ENCODE measurements at regions not wholly inside any gene's neighbourhood (a gene's known extent, or its start where the extent isn't known, plus 50 kb on each side); places are given as distances from the start of the nearest gene placed in this dataset.

DNA sequence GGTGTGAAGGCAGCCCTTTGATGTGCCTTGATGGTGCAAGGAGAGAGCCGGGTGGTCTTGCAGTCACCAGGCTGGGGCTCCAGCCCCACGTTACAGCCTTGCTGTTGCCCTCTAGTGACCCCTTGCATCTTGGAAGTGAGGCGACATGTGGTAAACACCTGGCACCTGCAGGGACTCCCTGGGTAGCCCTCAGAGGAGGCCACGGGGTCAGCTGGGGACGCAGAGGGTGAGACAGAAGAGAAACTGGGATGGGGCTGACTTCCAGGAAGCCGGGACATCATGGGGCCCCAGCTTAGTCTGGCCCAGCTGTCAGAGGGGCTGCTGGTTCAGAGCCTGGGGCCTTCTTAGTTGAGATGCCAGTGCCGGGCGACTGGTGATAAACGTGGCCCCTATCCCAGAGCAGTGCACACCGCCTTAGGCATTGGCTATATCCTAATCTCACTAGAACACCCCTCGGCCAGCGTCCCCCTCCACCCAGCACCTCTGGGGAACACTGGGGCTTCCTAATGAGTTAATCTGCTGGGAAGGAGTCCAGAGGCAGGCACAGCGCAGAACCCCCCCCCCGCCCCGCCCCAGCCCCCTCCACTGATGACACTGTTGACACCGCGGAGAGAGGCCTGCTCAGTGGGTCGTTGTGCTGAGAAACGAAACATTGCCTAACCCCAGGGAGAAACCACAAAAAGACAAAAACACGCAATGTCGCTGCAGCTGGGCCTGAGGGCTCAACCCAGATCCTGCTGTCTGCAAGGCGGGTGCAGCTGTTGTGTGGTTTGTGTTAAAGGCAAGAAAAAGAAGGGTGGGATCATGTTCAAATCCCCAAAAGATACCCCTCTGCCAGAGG lies 60.5 kb upstream of the KLF13 start:
- in situ Hi-C loops (cut with HindIII; ENCODE audit: low pct_unique_long_range_greater_than_20kb, low sequenced_read_pairs): no loop called here
- no peak for DNase-seq (ENCODE audit: low read depth)

DNA sequence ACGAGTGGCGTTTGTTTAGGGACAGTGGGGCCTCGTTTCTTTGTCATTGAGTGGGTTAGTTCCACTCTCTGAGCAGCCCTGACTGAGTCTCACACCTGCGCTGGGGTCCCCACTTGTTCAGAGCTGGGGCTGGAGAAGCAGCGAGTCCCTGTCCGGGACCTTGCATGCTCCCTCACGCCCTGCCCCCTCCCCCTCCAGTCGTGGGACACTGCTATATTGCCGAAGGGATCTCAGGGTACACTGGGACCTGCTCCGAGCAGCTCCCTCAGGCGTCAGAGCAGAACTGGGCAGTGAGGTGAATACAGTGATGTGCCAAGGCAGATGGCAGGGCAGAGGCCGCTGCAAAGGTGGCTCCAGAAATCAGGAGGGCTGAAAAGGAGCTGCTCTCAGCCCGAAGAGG lies 59.9 kb upstream of the KLF13 start:
- in situ Hi-C loops (cut with HindIII; ENCODE audit: low pct_unique_long_range_greater_than_20kb, low sequenced_read_pairs): no loop called here

GRCh38 chr15:31267161-31268107 lies 59.2 kb upstream of the KLF13 start:
- DNase-seq (ENCODE audit: low read depth): no peak
- in situ Hi-C loops (cut with HindIII; ENCODE audit: low pct_unique_long_range_greater_than_20kb, low sequenced_read_pairs): no loop called here

More for the DNA sequence above, 59.9 kb upstream of the KLF13 start:
- no peak for DNase-seq (ENCODE audit: low read depth)

GRCh38 chr15:31268108-31268501 lies 58.5 kb upstream of the KLF13 start:
- in situ Hi-C loops (cut with HindIII; ENCODE audit: low pct_unique_long_range_greater_than_20kb, low sequenced_read_pairs): no loop called here

GRCh38 chr15:31268911-31269784 lies 57.5 kb upstream of the KLF13 start:
- DNase-seq (ENCODE audit: low read depth): no peak
- in situ Hi-C loops (cut with HindIII; ENCODE audit: low pct_unique_long_range_greater_than_20kb, low sequenced_read_pairs): no loop called here

More at GRCh38 chr15:31268108-31268501, 58.5 kb upstream of the KLF13 start:
- no peak for DNase-seq (ENCODE audit: low read depth)

DNA sequence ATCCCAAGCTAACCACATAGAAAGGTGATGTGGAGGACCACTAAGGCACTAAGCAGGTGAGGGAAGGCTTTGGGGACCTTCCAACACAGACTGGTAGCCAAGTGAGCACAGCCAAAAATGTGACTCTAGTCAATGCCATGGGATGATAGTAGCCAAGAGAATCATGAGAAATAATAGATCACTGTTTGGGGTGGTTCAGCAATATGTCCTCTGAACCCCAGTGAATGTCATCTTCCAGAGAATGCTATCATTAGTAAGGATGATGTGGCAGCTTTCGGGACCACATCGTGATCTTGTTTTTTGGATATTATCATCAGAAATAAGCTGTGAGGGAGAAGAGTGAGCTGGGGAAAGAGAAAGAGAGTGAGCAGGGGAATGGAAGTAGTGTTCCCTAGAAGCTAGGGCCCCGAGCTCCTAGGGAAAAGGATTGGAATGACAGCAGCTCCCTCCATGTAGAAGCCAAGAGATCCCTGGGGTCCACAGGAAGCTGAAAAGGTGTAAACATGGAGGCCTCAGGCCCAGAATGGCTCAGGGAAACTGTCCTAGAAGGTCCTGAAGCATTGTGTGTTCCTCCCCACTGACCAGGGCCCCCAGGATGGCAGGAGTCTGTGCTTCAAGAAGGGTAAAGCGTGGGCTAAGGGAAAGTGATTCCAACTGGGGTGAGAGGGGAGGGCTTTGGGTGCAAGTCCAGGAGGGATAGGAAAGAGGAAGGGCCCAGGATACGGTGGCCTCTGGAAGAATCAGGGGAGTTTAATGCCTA lies 56.6 kb upstream of the KLF13 start:
- in situ Hi-C loops (cut with HindIII; ENCODE audit: low pct_unique_long_range_greater_than_20kb, low sequenced_read_pairs): no loop called here
- no peak for DNase-seq (ENCODE audit: low read depth)

DNA sequence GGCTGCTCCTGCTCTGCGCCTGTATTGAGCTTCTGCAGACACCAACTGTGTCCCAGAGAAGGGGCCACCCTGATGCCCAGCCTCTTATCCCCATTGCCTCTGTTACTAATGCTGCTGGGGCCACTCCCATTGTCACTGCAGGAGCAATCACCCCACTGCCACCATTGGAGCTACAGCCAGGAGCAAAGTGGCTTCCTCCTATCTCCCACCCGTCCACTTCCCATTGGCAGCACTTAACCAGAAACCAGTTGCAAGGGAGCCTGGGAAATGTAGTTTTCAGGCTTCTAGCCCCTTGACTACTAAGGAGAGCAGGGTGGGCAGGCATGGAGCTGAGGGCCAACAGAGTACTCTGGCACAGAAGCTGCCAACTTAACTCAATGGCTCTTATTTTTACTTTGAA lies 55.9 kb upstream of the KLF13 start:
- in situ Hi-C loops (cut with HindIII; ENCODE audit: low pct_unique_long_range_greater_than_20kb, low sequenced_read_pairs): no loop called here

GRCh38 chr15:31271224-31271635 lies 55.4 kb upstream of the KLF13 start:
- in situ Hi-C loops (cut with HindIII; ENCODE audit: low pct_unique_long_range_greater_than_20kb, low sequenced_read_pairs): no loop called here
- no peak for DNase-seq (ENCODE audit: low read depth)

More for the DNA sequence above, 55.9 kb upstream of the KLF13 start:
- no peak for DNase-seq (ENCODE audit: low read depth)

DNA sequence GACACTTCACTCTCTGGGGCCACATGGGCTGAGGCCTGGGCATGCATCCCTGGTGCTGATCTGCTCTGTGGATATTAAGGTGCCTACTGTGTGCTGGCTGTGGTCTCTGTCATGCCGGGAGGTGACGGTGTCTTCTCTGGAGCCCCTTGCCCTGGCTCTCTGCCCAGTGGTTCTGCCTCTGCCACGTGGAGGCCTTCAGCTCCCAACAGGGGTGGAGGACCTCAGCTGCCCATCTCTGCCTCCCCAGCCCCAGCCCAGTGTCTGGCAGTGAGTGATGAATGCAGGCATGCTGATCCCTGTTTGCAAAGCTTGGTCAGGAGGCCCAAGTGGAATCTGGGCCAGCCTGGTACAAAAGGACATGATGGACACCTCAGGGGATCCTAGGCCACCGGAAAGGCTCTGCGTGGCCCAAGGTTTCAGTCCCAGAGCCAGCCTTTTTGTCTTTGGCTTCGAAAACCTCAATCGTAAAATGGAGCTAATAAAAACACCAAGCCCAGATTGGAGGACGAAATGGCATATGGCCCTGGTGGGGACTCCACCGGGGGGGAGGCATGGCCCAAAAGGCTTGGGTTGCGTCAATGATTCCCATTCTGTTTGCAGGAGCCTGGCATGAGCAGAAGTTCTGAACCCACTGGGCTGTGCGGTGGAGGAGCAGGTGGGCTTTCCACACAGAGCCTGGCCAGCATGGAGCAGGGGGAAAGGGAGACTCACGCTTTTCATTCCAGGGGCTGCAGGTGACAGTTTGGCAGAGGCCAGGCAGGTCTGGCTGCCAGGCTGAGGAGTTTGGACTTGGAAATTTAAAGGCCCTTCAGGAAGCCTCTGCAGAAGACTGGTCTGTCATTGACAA lies 54.7 kb upstream of the KLF13 start:
- in situ Hi-C loops (cut with HindIII; ENCODE audit: low pct_unique_long_range_greater_than_20kb, low sequenced_read_pairs): no loop called here
- no peak for DNase-seq (ENCODE audit: low read depth)

GRCh38 chr15:31272558-31273257 lies 53.9 kb upstream of the KLF13 start:
- peak; percentile 22 for DNase-seq (ENCODE audit: low read depth)
- in situ Hi-C loops (cut with HindIII; ENCODE audit: low pct_unique_long_range_greater_than_20kb, low sequenced_read_pairs): no loop called here

GRCh38 chr15:31273258-31273941 lies 53.2 kb upstream of the KLF13 start:
- no peak for DNase-seq (ENCODE audit: low read depth)
- in situ Hi-C loops (cut with HindIII; ENCODE audit: low pct_unique_long_range_greater_than_20kb, low sequenced_read_pairs): no loop called here

DNA sequence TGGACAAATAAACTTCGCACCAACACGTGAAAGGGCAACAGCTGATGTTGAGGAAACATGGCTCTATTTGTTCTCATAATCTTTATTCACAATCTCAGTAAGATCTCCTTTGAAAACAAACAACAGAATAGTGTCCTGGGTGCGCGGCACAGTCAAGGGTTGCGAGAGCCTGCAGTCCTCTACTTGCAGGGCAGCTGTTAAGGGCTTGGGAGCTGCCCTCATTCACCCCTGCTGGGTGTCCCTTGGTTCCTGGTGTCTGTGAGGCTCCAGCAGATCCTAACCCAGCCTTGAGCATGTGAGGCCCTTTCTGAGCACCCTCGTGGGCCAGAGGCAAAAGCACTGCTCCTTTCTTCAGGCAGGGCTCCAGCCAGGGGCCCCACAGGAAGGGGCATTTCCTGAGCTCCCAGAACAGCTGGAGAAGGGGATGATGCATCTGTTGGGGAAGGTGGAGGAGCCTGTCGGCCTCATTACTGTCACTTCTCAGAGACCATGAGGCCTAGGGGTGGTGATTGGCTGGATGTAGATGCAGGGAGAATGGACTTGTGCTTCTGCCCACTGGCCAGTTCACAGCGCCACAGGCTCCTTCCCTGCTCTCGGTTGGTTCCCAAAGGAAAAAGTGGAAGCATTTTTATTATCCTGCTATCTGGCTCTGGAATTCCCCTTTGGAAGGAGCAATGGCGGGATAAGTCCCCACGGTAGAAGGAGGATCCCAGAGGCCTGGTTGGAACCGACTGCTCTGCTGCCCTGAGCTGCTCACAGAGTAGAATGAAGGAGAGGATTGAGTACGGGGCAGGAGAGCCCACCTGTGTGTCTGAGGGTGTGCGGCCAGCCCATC lies 51.9 kb upstream of the KLF13 start:
- no peak for DNase-seq (ENCODE audit: low read depth)

GRCh38 chr15:31275331-31276262 lies 51.0 kb upstream of the KLF13 start:
- DNase-seq (ENCODE audit: low read depth): no peak
- in situ Hi-C loops (cut with HindIII; ENCODE audit: low pct_unique_long_range_greater_than_20kb, low sequenced_read_pairs): no loop called here

More for the DNA sequence above, 51.9 kb upstream of the KLF13 start:
- in situ Hi-C loops (cut with HindIII; ENCODE audit: low pct_unique_long_range_greater_than_20kb, low sequenced_read_pairs): no loop called here
